Peyer's patch (tissue), 4 donors: ENCODE measurements at regions not wholly inside any gene's neighbourhood (a gene's known extent, or its start where the extent isn't known, plus 50 kb on each side); places are given as distances from the start of the nearest gene placed in this dataset.

Experiments
- POLR2A ChIP-seq, 2 donors: fragments of 450-650 bp; IDR thresholded peaks; one replicate each; pipeline ENCODE4 v1.5.1; 2017; ENCODE audit warnings: antibody characterized with exemption in 2 of 2, mild to moderate bottlenecking in 2 of 2, moderate library complexity in 2 of 2
- TF ChIP-seq, protein P1 (sequence below), 6 experiments: fragments of 450-650 bp in 4 of 6; fragments of 200-600 bp in 2 of 6; sonication (generic) in 1 of 6; IDR thresholded peaks; one replicate each; pipeline ENCODE4 v1.5.1; 2017 to 2019; ENCODE audit warnings: antibody characterized with exemption in 6 of 6, mild to moderate bottlenecking in 3 of 6, moderate library complexity in 1 of 6

DNA sequence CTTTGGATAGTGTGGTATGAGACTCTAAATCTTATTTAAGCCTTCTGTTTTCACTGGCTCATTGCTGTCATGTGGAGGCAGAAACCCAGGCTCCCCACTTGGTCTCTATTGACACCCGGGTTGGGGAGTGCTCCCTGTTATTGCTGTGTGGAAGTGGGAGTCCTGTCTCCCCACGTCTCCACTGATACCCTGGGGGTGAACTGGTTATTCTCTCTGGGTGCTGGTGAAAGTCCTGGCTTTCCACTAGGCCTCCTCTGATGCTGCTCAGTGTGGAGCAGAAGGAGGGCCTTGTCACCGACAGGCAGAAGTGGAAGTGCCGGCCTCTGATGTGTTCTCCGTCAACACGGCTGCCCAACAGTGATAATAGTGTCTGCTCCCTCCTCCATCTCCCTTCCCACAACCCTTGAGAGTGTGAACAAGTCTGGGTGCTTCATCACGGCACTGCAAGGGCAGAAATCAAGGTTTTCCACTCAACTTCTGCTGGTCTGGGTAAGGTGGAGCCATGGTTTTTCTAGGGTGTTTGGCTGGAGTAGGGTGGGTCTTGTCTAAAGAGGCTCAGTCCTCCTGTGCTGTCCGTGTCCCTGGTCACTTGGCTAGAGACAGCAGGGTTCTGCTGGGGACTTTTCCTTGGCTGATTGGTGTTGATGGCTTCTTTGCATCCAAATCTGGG, 240.7 kb upstream of the B3GAT1 start:
- TF ChIP-seq, protein P1, sequence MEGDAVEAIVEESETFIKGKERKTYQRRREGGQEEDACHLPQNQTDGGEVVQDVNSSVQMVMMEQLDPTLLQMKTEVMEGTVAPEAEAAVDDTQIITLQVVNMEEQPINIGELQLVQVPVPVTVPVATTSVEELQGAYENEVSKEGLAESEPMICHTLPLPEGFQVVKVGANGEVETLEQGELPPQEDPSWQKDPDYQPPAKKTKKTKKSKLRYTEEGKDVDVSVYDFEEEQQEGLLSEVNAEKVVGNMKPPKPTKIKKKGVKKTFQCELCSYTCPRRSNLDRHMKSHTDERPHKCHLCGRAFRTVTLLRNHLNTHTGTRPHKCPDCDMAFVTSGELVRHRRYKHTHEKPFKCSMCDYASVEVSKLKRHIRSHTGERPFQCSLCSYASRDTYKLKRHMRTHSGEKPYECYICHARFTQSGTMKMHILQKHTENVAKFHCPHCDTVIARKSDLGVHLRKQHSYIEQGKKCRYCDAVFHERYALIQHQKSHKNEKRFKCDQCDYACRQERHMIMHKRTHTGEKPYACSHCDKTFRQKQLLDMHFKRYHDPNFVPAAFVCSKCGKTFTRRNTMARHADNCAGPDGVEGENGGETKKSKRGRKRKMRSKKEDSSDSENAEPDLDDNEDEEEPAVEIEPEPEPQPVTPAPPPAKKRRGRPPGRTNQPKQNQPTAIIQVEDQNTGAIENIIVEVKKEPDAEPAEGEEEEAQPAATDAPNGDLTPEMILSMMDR (IDR thresholded peaks at IDR 0.05) = no peak
- TF ChIP-seq POLR2A (IDR thresholded peaks at IDR 0.05) = no peak
